ENCODE measurements at regions not wholly inside any gene's neighbourhood (a gene's known extent, or its start where the extent isn't known, plus 50 kb on each side); places are given as distances from the start of the nearest gene placed in this dataset.
"Not testable (repeated sequence)": the region's sequence is repeated elsewhere in the genome, so short reads cannot be mapped to it uniquely, and the experiment has no call there.

DNA sequence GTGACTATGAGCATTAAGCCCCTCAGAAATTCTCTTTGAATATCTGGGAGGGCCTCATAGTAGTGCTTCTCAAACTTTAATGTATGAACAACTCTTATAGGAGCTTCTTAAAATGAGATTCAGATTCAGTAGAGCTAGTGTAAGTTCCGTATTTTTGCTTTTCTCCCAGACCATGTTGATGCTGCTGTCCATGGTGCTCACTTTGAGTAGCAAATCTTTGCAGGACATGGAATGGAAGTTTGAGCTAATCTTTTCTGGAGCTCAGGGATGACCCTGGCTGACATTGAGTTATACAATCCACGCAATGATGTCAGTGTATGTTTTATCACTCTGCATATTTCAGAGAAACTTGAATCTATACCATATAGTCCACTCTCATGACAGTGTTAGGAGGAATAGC, 134.2 kb downstream of the OTOL1 start:
- in situ Hi-C loops (cut with HindIII; ENCODE audit: low sequenced_read_pairs): no loop called here
- TF ChIP-seq, protein P1, sequence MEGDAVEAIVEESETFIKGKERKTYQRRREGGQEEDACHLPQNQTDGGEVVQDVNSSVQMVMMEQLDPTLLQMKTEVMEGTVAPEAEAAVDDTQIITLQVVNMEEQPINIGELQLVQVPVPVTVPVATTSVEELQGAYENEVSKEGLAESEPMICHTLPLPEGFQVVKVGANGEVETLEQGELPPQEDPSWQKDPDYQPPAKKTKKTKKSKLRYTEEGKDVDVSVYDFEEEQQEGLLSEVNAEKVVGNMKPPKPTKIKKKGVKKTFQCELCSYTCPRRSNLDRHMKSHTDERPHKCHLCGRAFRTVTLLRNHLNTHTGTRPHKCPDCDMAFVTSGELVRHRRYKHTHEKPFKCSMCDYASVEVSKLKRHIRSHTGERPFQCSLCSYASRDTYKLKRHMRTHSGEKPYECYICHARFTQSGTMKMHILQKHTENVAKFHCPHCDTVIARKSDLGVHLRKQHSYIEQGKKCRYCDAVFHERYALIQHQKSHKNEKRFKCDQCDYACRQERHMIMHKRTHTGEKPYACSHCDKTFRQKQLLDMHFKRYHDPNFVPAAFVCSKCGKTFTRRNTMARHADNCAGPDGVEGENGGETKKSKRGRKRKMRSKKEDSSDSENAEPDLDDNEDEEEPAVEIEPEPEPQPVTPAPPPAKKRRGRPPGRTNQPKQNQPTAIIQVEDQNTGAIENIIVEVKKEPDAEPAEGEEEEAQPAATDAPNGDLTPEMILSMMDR (IDR thresholded peaks at IDR 0.05; ENCODE audit: low read depth, low read length): no peak
- peak; percentile 15 for DNase-seq (ENCODE audit: low read depth, low spot score)
- H3K4me3 ChIP-seq (ENCODE audit: low read depth, low read length): no peak overlapping the region

DNA sequence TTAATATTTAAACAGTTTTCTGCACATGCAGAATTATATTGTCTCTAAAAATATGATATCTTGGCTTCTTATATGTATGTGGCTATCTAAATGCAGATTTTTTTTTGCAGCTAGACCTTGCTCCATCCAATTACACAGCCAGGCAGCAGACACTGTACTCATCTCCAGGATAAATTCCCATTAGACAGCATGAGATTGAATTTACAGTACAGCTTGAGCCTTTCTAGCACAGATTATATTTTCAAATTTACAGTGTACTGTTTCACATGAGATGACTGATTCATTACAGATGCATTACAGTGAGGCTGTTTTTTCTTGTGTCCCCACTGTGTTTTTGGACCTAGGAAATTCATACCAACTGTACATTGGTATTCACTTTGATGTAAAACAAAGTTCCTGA, 134.9 kb downstream of the OTOL1 start:
- in situ Hi-C loops (cut with HindIII; ENCODE audit: low sequenced_read_pairs): no loop called here
- no peak overlapping the region for H3K4me3 ChIP-seq (ENCODE audit: low read depth, low read length)
- TF ChIP-seq, protein P1 (IDR thresholded peaks at IDR 0.05; ENCODE audit: low read depth, low read length): no peak
- no peak for DNase-seq (ENCODE audit: low read depth, low spot score)

DNA sequence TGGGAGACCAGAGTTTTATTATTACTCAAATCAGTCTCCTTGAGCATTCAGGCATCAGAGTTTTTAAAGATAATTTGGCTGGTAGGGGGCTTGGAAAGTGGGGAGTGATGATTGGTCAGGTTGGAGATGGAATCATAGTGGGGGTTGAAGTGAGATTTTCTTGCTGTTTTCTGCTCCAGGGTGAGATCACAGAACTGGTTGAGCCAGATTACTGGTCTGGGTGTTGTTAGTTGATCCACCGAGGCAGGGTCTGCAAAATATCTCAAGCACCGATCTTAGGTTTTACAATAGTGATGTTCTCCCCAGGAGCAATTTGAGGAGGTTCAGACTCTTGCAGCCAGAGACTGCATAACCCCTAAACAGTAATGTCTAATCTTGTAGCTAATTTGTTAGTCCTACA, 141.0 kb downstream of the OTOL1 start:
- DNase-seq (ENCODE audit: low read depth, low spot score): no peak
- TF ChIP-seq, protein P1 (IDR thresholded peaks at IDR 0.05; ENCODE audit: low read depth, low read length): no peak
- H3K4me3 ChIP-seq (ENCODE audit: low read depth, low read length): no peak overlapping the region
- in situ Hi-C loops (cut with HindIII; ENCODE audit: low sequenced_read_pairs): no loop called here

DNA sequence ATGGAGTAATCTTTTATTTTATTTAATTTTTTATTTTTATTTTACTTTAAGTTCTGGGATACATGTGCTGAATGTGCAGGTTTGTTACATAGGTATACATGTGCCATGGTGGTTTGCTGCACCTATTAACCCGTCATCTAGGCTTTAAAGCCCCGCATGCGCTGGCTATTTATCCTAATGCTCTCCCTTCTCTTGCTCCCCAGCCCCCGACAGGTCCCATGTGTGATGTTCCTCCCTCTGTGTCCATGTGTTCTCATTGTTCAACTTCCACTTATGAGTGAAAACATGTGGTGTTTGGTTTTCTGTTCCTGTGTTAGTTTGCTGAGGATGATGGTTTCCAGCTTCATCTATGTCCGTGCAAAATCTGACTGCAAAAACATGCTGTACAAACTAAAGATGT, 142.5 kb downstream of the OTOL1 start:
- DNase-seq (ENCODE audit: low read depth, low spot score); in situ Hi-C loops (cut with HindIII; ENCODE audit: low sequenced_read_pairs); H3K4me3 ChIP-seq (ENCODE audit: low read depth, low read length): not testable (repeated sequence)

DNA sequence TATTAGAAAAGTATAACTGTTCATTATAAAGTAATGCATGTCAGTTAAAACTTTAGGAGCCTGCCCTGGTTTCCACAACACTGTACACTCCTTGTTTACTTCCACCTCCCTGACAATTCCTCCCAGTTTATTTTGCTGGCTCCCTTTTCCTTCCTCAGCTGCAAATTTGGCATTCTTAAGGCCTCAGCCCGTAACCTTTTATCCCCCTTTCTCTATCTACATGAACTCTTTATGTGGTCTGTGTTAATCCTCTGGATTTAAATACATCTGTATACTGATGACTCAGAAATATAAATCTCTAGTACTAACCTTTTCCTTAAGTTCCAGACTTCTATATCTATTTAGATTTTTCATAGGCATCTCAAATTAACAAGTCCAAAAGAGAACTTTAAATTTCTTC, 143.6 kb downstream of the OTOL1 start:
- no peak for DNase-seq (ENCODE audit: low read depth, low spot score)
- in situ Hi-C loops (cut with HindIII; ENCODE audit: low sequenced_read_pairs): no loop called here
- TF ChIP-seq, protein P1 (IDR thresholded peaks at IDR 0.05; ENCODE audit: low read depth, low read length): no peak
- H3K4me3 ChIP-seq (ENCODE audit: low read depth, low read length): no peak overlapping the region

- in situ Hi-C loops (cut with HindIII; ENCODE audit: low sequenced_read_pairs): no loop called here
- no peak for DNase-seq (ENCODE audit: low read depth, low spot score)
- TF ChIP-seq, protein P1 (IDR thresholded peaks at IDR 0.05; ENCODE audit: low read depth, low read length): no peak
- no peak overlapping the region for H3K4me3 ChIP-seq (ENCODE audit: low read depth, low read length)
These were observed 144.7 kb downstream of the OTOL1 start for GRCh38 chr3:161641287-161641686.

DNA sequence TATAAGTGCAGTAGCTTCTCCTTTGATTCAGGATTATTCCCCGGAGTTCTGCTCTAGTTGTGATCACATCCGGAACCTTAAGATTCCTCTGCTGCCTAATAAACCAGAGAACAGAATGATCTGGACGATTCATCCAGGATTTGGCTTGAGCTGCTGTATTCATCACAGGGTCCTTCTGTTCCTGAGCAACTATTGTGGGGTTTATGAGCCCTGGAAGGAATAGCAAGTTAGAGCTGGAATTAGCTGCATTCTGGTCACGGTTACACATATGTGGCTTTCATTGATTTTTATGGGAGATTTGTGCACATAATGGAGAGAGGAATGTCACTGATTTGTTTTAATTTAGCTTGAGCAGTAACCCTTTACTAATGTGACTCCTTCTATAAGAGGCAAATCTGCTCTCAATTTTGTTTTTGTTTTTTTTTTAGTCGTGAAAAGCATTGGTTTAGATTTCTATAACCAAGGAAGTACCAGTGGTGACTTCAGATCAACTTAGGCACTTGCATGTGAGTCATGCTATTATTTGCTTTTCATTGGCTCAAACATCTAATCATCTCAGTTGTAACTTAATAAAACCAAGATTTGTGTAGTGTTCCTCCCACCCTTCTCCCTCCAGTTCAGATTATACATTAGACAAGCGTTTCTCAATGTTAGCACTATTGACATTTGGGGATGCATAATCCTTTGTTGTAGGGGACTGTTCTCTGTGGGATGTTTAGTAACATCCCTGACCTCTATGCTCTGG, 148.5 kb downstream of the OTOL1 start:
- TF ChIP-seq, protein P1 (IDR thresholded peaks at IDR 0.05; ENCODE audit: low read depth, low read length): no peak
- no peak overlapping the region for H3K4me3 ChIP-seq (ENCODE audit: low read depth, low read length)
- in situ Hi-C loops (cut with HindIII; ENCODE audit: low sequenced_read_pairs): no loop called here
- peak; percentile 2 for DNase-seq (ENCODE audit: low read depth, low spot score)

All from astrocyte of the spinal cord (primary cell).